B cell (primary cell): ENCODE measurements at regions not wholly inside any gene's neighbourhood (a gene's known extent, or its start where the extent isn't known, plus 50 kb on each side); places are given as distances from the start of the nearest gene placed in this dataset.
"Not testable (repeated sequence)": the region's sequence is repeated elsewhere in the genome, so short reads cannot be mapped to it uniquely, and the experiment has no call there.

Source experiments
- ATAC-seq: fragments of 200-7000 bp; cut with Tn5 transposase; one replicate; pipeline ENCODE4 v1.10.0; 2021; ENCODE audit warnings: low read depth, mild to moderate bottlenecking, moderate number of reproducible peaks, moderate library complexity
- CTCF ChIA-PET: fragments of 350-600 bp; sonication (Branson Sonifier 250); formaldehyde crosslinking; loops from one replicate; lab custom pipeline; 2021; ENCODE audit warnings: antibody characterized with exemption, inconsistent platforms; lab: Charles Lee
- POLR2A ChIA-PET: fragments of 350-600 bp; sonication (Branson Sonifier 250); formaldehyde crosslinking; loops from one replicate; lab custom pipeline; 2021; ENCODE audit warnings: antibody characterized with exemption; lab: Charles Lee
- DNase-seq: peaks from one replicate; pipeline ENCODE4 v3.0.0; 2013
- H2AFZ ChIP-seq: 2 replicates; pipeline ENCODE4 v1.6.1; 2012; ENCODE audit warnings: mild to moderate bottlenecking, low read depth, low read length; ENCODE audit not compliant: insufficient read depth, poor library complexity, severe bottlenecking
- H3K27ac ChIP-seq, 2 donors: 1 replicate in 1 of 2; 2 replicates in 1 of 2; pipeline ENCODE4 v1.5.1; 2012 to 2013; ENCODE audit warnings: low read length in 2 of 2, mild to moderate bottlenecking in 2 of 2, moderate library complexity in 1 of 2
- H3K27me3 ChIP-seq, 4 experiments: fragments of 200-600 bp in 1 of 4; sonication (generic) in 1 of 4; replicated peaks in 1 of 4; 1 replicate in 2 of 4; 2 replicates in 2 of 4; pipeline versions ENCODE4 v1.6.1 to v1.7.0; 2013 to 2016; ENCODE audit warnings: low read length in 3 of 4, mild to moderate bottlenecking in 2 of 4, mixed read lengths in 1 of 4, moderate library complexity in 1 of 4; ENCODE audit not compliant: insufficient read depth in 4 of 4, control insufficient read depth in 3 of 4; ENCODE audit errors: control extremely low read depth in 1 of 4
- H3K36me3 ChIP-seq, 2 experiments: replicated peaks in 1 of 2; 1 replicate in 1 of 2; 2 replicates in 1 of 2; pipeline versions ENCODE4 v1.6.1 to v1.7.1; 2013; ENCODE audit warnings: low read length in 1 of 2; ENCODE audit not compliant: insufficient read depth in 2 of 2, control insufficient read depth in 1 of 2; ENCODE audit errors: control extremely low read depth in 1 of 2, extremely low read depth in 1 of 2
- H3K4me1 ChIP-seq, 2 donors: fragments of 200-600 bp in 1 of 2; sonication (generic) in 1 of 2; 1 replicate in 1 of 2; 2 replicates in 1 of 2; pipeline versions ENCODE4 v1.5.1 to v1.6.1; 2013 to 2017; ENCODE audit warnings: low read length in 2 of 2; ENCODE audit not compliant: control insufficient read depth in 2 of 2, insufficient read depth in 2 of 2
- H3K4me2 ChIP-seq: replicated peaks from 2 replicates; pipeline ENCODE3; 2012; ENCODE audit warnings: mild to moderate bottlenecking, low read depth, low read length; ENCODE audit not compliant: poor library complexity, severe bottlenecking
- H3K4me3 ChIP-seq, 5 experiments: fragments of 200-600 bp in 1 of 5; sonication (generic) in 1 of 5; 1 replicate in 3 of 5; 2 replicates in 2 of 5; pipeline versions ENCODE4 v1.5.1 to v1.7.0; 2011 to 2016; ENCODE audit warnings: low read length in 4 of 5, mild to moderate bottlenecking in 4 of 5, low read depth in 2 of 5, control low read depth in 1 of 5, moderate library complexity in 1 of 5; ENCODE audit not compliant: insufficient read depth in 1 of 5; ENCODE audit errors: control extremely low read depth in 1 of 5, extremely low read depth in 1 of 5
- H3K79me2 ChIP-seq: fragments of 200-600 bp; sonication (generic); one replicate; pipeline ENCODE4 v1.6.0; 2016; ENCODE audit warnings: low read length; ENCODE audit not compliant: control insufficient read depth, insufficient read depth
- H3K9ac ChIP-seq: fragments of 200-600 bp; sonication (generic); 2 replicates; pipeline ENCODE4 v1.6.1; 2017; ENCODE audit warnings: mild to moderate bottlenecking, low read length, moderate library complexity
- H3K9me3 ChIP-seq, 3 donors: one replicate each; pipeline versions ENCODE4 v1.6.1 to v1.7.1; 2013; ENCODE audit warnings: low read length in 2 of 3; ENCODE audit not compliant: control insufficient read depth in 2 of 3, insufficient read depth in 1 of 3; ENCODE audit errors: control extremely low read depth in 1 of 3
- H4K20me1 ChIP-seq: 2 replicates; pipeline ENCODE4 v1.6.0; 2012; ENCODE audit warnings: mild to moderate bottlenecking, low read length; ENCODE audit not compliant: insufficient read depth, control insufficient read depth, poor library complexity, severe bottlenecking
- H3K27ac Mint-ChIP-seq: one replicate; pipeline ENCODE4 v1.8.0; 2021; ENCODE audit warnings: mixed read lengths
- H3K27me3 Mint-ChIP-seq: one replicate; pipeline ENCODE4 v1.8.0; 2021; ENCODE audit warnings: mixed read lengths
- H3K4me1 Mint-ChIP-seq: one replicate; pipeline ENCODE4 v1.8.0; 2021; ENCODE audit warnings: mixed read lengths
- H3K4me3 Mint-ChIP-seq: one replicate; pipeline ENCODE4 v1.8.0; 2021; ENCODE audit warnings: mixed read lengths
- H3K9me3 Mint-ChIP-seq: one replicate; pipeline ENCODE4 v1.8.0; 2022; ENCODE audit warnings: mixed read lengths; ENCODE audit not compliant: insufficient read depth
- CTCF ChIP-seq: fragments of 200-600 bp; IDR thresholded peaks from one replicate; pipeline ENCODE4 v1.8.0; 2022; ENCODE audit warnings: antibody characterized with exemption, mild to moderate bottlenecking
- EZH2 ChIP-seq: IDR thresholded peaks from 2 replicates; pipeline ENCODE4 v1.6.1; 2012; ENCODE audit warnings: borderline replicate concordance, low read depth, mild to moderate bottlenecking, moderate library complexity, low read length; ENCODE audit not compliant: insufficient read depth, poor library complexity, severe bottlenecking
- WGBS: methylation state at CpG from one replicate; pipeline ENCODE4 v1.1.5; 2013; ENCODE audit warnings: missing lambda C conversion rate; ENCODE audit not compliant: insufficient coverage; 5-methylcytosine and 5-hydroxymethylcytosine counted together
- intact Hi-C: fragments of 100-400 bp; cut with micrococcal nuclease; formaldehyde crosslinking; loops from one replicate; pipeline ENCODE4 v1.10.0; 2022

- intact Hi-C loops, H3K36me3 ChIP-seq, H3K79me2 ChIP-seq, H3K4me3 Mint-ChIP-seq, H2AFZ ChIP-seq, H3K4me2 ChIP-seq, DNase-seq, H3K9ac ChIP-seq, CTCF ChIA-PET, H3K9me3 Mint-ChIP-seq, H4K20me1 ChIP-seq, H3K27me3 ChIP-seq, H3K4me1 ChIP-seq, H3K27ac Mint-ChIP-seq, H3K27ac ChIP-seq, H3K4me3 ChIP-seq, ATAC-seq, H3K4me1 Mint-ChIP-seq, H3K9me3 ChIP-seq, H3K27me3 Mint-ChIP-seq, POLR2A ChIA-PET: not testable (repeated sequence)
- WGBS = 68% methylated on average over 2 of the region's 2 CpGs
Observed at GRCh38 chr15:24385258-24385657, 290.3 kb upstream of the NPAP1 start.

GRCh38 chr15:24394303-24394702 lies 281.3 kb upstream of the NPAP1 start:
- Histone ChIP-seq H3K27ac (no peak overlapping the region), H3K4me1 (no peaks in the 10 kb centered on the region), H3K36me3 (no peaks in the 10 kb centered on the region), H3K9me3 (peaks cover 0 to 2% (median 0%) of the 10 kb centered on the region in 3 donors), H3K79me2 (no peaks in the 10 kb centered on the region), H3K9ac (no peak overlapping the region), H3K4me2 (no peak overlapping the region), H3K27me3 (no peaks in the 10 kb centered on the region), H2AFZ (no peak overlapping the region), H4K20me1 (no peaks in the 10 kb centered on the region), H3K4me3 (no peak overlapping the region)
- Mint-ChIP-seq H3K4me1 (no peaks in the 10 kb centered on the region), H3K4me3 (no peak overlapping the region), H3K27me3 (no peaks in the 10 kb centered on the region), H3K27ac (no peak overlapping the region), H3K9me3 (no peaks in the 10 kb centered on the region)
- intact Hi-C loops = no loop called here
- CTCF ChIA-PET = no interaction called here
- DNase-seq (no peak), ATAC-seq (no peak)
- TF ChIP-seq EZH2 (no peak), CTCF (no peak)
- POLR2A ChIA-PET = no interaction called here
- WGBS = 83% methylated on average over 1 of the region's 1 CpG

- H3K9ac ChIP-seq, intact Hi-C loops, ATAC-seq, H3K27ac ChIP-seq, H3K4me2 ChIP-seq, H3K4me3 Mint-ChIP-seq, H2AFZ ChIP-seq, H3K27ac Mint-ChIP-seq, H4K20me1 ChIP-seq, H3K27me3 ChIP-seq, DNase-seq, CTCF ChIA-PET, H3K27me3 Mint-ChIP-seq, H3K9me3 ChIP-seq, POLR2A ChIA-PET, H3K4me1 ChIP-seq, H3K4me3 ChIP-seq, H3K4me1 Mint-ChIP-seq, H3K36me3 ChIP-seq, H3K79me2 ChIP-seq: not testable (repeated sequence)
- no CpG with 5 or more reads among the region's 1 CpG for WGBS
- peaks cover 13% of the 10 kb centered on the region for H3K9me3 Mint-ChIP-seq
Observed at GRCh38 chr15:24412649-24413048, 262.9 kb upstream of the NPAP1 start.
